ENCODE measurements at regions not wholly inside any gene's neighbourhood (a gene's known extent, or its start where the extent isn't known, plus 50 kb on each side); places are given as distances from the start of the nearest gene placed in this dataset.

DNA sequence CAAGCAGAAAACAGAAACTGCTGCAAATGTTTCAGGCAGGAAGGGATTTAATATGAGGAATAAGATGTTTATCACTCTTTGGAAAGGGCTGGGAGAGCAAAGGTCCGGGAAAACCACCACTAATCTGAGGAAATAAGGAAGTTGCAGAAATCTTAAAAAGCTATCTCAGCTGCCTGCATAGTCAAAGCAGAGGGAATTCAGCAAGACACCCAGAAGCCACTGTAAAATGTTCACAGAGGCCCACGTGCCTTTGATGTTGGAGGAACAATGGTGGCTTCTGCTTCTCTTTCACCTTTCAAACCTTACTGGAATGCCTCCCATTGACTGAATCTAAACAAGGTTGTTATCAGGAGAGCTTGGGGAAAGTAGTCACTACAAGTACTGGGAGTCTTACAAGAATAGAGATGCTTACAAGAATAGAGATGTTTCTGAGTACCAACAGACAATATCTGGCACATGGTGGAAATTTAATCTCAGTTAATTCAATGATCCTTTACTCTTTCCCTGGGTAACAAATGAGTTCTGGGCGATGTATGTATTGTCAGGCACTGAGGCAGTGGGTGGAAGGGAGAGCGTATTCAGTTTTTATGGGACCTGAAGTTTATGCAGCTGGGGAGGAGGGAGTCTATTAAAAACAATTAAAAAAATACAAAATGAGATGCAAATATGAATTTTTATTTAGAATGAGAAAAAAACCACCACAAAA lies 56.1 kb upstream of the MED13 start:
- TF ChIP-seq NFYB (CRISPR knock-in tag; conservative IDR thresholded peaks at IDR 0.05; ENCODE audit: low read depth) (no peak), FOXJ3 (CRISPR knock-in tag; IDR thresholded peaks at IDR 0.05; ENCODE audit: borderline replicate concordance) (no peak), ZBTB21 (CRISPR knock-in tag; IDR thresholded peaks at IDR 0.05; ENCODE audit: borderline replicate concordance) (no peak)
- TF ChIP-seq, protein P1, sequence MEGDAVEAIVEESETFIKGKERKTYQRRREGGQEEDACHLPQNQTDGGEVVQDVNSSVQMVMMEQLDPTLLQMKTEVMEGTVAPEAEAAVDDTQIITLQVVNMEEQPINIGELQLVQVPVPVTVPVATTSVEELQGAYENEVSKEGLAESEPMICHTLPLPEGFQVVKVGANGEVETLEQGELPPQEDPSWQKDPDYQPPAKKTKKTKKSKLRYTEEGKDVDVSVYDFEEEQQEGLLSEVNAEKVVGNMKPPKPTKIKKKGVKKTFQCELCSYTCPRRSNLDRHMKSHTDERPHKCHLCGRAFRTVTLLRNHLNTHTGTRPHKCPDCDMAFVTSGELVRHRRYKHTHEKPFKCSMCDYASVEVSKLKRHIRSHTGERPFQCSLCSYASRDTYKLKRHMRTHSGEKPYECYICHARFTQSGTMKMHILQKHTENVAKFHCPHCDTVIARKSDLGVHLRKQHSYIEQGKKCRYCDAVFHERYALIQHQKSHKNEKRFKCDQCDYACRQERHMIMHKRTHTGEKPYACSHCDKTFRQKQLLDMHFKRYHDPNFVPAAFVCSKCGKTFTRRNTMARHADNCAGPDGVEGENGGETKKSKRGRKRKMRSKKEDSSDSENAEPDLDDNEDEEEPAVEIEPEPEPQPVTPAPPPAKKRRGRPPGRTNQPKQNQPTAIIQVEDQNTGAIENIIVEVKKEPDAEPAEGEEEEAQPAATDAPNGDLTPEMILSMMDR (IDR thresholded peaks at IDR 0.05) = no peak

Measured in WTC11 (cell line).